Muscle of leg (tissue), 3 donors: ENCODE measurements at regions not wholly inside any gene's neighbourhood (a gene's known extent, or its start where the extent isn't known, plus 50 kb on each side); places are given as distances from the start of the nearest gene placed in this dataset.
A peak's percentile ranks its signal among the peaks of the same experiment; 100 is the strongest.
"Not testable (repeated sequence)": the region's sequence is repeated elsewhere in the genome, so short reads cannot be mapped to it uniquely, and the experiment has no call there.

ENCODE experiments used
- DNase-seq: peaks from one replicate; pipeline ENCODE4 v3.0.0; 2013
- H3K27ac ChIP-seq: one replicate; pipeline ENCODE4 v1.5.1; 2013; ENCODE audit warnings: mild to moderate bottlenecking, low read length, control low read depth
- H3K27me3 ChIP-seq: one replicate; pipeline ENCODE4 v1.6.1; 2013; ENCODE audit warnings: low read length; ENCODE audit not compliant: control insufficient read depth, insufficient read depth
- H3K36me3 ChIP-seq: one replicate; pipeline ENCODE4 v1.6.1; 2013; ENCODE audit warnings: low read length; ENCODE audit not compliant: control insufficient read depth, insufficient read depth
- H3K4me1 ChIP-seq: one replicate; pipeline ENCODE4 v1.6.1; 2013; ENCODE audit warnings: low read length; ENCODE audit not compliant: control insufficient read depth, insufficient read depth
- H3K4me3 ChIP-seq: one replicate; pipeline ENCODE4 v1.5.1; 2013; ENCODE audit warnings: low read length, control low read depth
- H3K9me3 ChIP-seq: replicated peaks from 2 replicates; pipeline ENCODE4 v1.6.1; 2013; ENCODE audit warnings: low read depth, low read length; ENCODE audit not compliant: control insufficient read depth
- WGBS: methylation state at CpG from one replicate; pipeline ENCODE4 v1.1.5; 2013; ENCODE audit warnings: missing lambda C conversion rate; ENCODE audit not compliant: insufficient coverage; 5-methylcytosine and 5-hydroxymethylcytosine counted together

DNA sequence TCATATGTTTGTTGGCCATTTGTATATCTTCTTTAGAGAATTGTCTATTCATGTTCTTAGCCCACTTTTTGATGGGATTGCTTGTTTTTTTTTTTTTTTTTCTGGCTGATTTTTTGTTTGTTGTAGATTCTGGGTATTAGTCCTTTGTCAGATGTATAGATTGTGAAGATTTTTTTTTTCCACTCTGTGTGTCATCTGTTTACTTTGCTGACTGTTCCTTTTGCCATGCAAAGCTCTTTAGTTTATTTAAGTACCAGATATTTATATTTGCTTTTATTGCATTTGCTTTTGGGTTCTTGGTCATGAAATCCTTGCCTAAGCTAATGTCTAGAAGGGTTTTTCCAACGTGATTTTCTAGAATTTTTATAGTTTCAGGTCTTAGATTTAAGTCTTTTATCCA is 547.9 kb downstream of the TMEM135 start:
- WGBS: no CpG with 5 or more reads among the region's 1 CpG

GRCh38 chr11:87583931-87584330 is 546.2 kb downstream of the TMEM135 start:
- no CpG with 5 or more reads among the region's 2 CpGs for WGBS
- DNase-seq: no peak

More for the DNA sequence above, 547.9 kb downstream of the TMEM135 start:
- not testable (repeated sequence) for H3K4me1 ChIP-seq, H3K27me3 ChIP-seq, DNase-seq, H3K27ac ChIP-seq, H3K36me3 ChIP-seq, H3K4me3 ChIP-seq, H3K9me3 ChIP-seq

GRCh38 chr11:87575088-87575487 is 537.4 kb downstream of the TMEM135 start:
- DNase-seq: peak; percentile 4
- Histone ChIP-seq H3K9me3 (no peaks in the 10 kb centered on the region), H3K4me1 (no peaks in the 10 kb centered on the region), H3K27ac (no peak overlapping the region), H3K4me3 (no peak overlapping the region), H3K36me3 (no peaks in the 10 kb centered on the region), H3K27me3 (no peaks in the 10 kb centered on the region)

More at GRCh38 chr11:87583931-87584330, 546.2 kb downstream of the TMEM135 start:
- H3K27me3 ChIP-seq: no peaks in the 10 kb centered on the region
- no peak overlapping the region for H3K27ac ChIP-seq
- H3K9me3 ChIP-seq: no peaks in the 10 kb centered on the region
- H3K4me3 ChIP-seq: no peak overlapping the region
- no peaks in the 10 kb centered on the region for H3K4me1 ChIP-seq
- no peaks in the 10 kb centered on the region for H3K36me3 ChIP-seq

DNA sequence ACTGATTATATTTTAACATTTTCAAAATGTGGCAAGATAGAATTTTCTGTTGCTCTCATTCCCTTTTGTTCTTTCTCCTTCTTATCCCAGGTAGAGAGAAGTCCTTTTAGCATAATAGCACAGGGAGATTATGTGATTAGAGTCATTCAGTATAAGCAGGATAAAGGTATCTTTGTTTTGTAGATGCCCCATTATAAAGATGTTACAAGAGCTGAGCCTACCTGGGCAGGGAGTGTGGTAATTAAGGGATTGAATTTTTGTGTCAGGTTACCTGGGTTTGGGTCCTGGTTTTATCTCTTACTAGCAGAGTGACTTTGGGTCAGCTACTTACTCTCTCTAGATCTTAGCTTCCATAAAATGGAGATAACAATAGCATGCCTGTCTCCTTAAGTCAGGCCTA is 536.5 kb downstream of the TMEM135 start:
- Histone ChIP-seq H3K9me3 (no peaks in the 10 kb centered on the region), H3K36me3 (no peaks in the 10 kb centered on the region), H3K27ac (no peak overlapping the region), H3K4me1 (no peaks in the 10 kb centered on the region), H3K4me3 (no peak overlapping the region), H3K27me3 (no peaks in the 10 kb centered on the region)
- DNase-seq: no peak

DNA sequence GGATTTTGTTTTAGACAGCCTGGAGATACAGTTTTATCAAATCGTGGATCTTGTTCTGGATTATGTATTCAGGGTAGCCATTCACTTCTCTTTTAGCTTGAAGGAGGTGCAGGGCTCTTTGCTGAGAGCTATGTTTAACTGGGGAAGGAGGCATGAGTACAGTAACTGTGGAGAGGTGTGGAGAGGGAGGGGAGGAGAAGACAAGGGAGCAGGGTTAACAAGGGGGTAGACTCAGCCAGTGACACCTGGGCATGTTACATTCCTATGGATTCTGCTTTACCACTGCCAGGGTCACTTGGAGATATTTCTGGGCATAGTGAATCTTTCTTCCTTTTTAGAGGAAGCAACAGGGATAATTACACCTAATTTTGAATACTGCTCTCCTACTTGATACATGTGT is 536.0 kb downstream of the TMEM135 start:
- Histone ChIP-seq H3K27ac (no peak overlapping the region), H3K9me3 (no peaks in the 10 kb centered on the region), H3K27me3 (no peaks in the 10 kb centered on the region), H3K4me1 (no peaks in the 10 kb centered on the region), H3K4me3 (no peak overlapping the region), H3K36me3 (no peaks in the 10 kb centered on the region)
- no peak for DNase-seq
- no CpG with 5 or more reads among the region's 1 CpG for WGBS

- Histone ChIP-seq H3K27ac (no peak overlapping the region), H3K36me3 (no peaks in the 10 kb centered on the region), H3K27me3 (no peaks in the 10 kb centered on the region), H3K4me1 (no peaks in the 10 kb centered on the region), H3K9me3 (no peaks in the 10 kb centered on the region), H3K4me3 (no peak overlapping the region)
- DNase-seq: peak; percentile 3
Measured at GRCh38 chr11:87572881-87573280, 535.1 kb downstream of the TMEM135 start.

- Histone ChIP-seq H3K36me3 (no peaks in the 10 kb centered on the region), H3K4me1 (no peaks in the 10 kb centered on the region), H3K4me3 (no peak overlapping the region), H3K27me3 (no peaks in the 10 kb centered on the region), H3K9me3 (no peaks in the 10 kb centered on the region), H3K27ac (no peak overlapping the region)
- no CpG with 5 or more reads among the region's 1 CpG for WGBS
- no peak for DNase-seq
Measured at GRCh38 chr11:87560352-87560751, 522.6 kb downstream of the TMEM135 start.

GRCh38 chr11:87559852-87560251 is 522.1 kb downstream of the TMEM135 start:
- H3K4me1 ChIP-seq, H3K9me3 ChIP-seq, H3K27ac ChIP-seq, H3K4me3 ChIP-seq, H3K27me3 ChIP-seq, DNase-seq, H3K36me3 ChIP-seq: not testable (repeated sequence)
- WGBS: 100% methylated on average over 1 of the region's 3 CpGs

GRCh38 chr11:87555101-87555500 is 517.4 kb downstream of the TMEM135 start:
- DNase-seq: no peak
- H3K4me3 ChIP-seq: no peak overlapping the region
- 76% methylated on average over 2 of the region's 2 CpGs for WGBS
- no peaks in the 10 kb centered on the region for H3K36me3 ChIP-seq
- no peaks in the 10 kb centered on the region for H3K9me3 ChIP-seq
- no peak overlapping the region for H3K27ac ChIP-seq
- no peaks in the 10 kb centered on the region for H3K4me1 ChIP-seq
- no peaks in the 10 kb centered on the region for H3K27me3 ChIP-seq

DNA sequence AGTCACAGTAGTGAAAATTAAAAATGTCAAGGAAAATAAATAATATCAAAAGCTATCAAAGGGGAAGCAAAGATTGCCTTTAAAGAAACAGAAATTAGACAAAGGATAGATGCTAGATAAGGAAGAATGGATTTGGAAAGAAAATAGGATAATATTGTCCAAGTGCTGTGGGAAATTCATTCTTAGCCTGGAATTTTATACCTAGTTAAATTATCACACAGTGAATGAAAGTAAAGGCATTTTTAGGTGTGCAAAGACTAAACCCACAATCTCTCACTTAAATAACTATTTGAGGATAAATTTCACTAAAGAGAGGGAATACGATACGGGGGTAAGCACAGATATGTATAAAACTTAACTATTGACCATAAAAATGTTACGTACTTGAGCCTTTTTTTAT is 511.1 kb downstream of the TMEM135 start:
- peaks cover 6% of the 10 kb centered on the region for H3K9me3 ChIP-seq
- WGBS: no CpG with 5 or more reads among the region's 3 CpGs
- H3K27me3 ChIP-seq: no peaks in the 10 kb centered on the region
- no peak for DNase-seq
- no peaks in the 10 kb centered on the region for H3K36me3 ChIP-seq
- no peak overlapping the region for H3K27ac ChIP-seq
- H3K4me3 ChIP-seq: no peak overlapping the region
- H3K4me1 ChIP-seq: no peaks in the 10 kb centered on the region

DNA sequence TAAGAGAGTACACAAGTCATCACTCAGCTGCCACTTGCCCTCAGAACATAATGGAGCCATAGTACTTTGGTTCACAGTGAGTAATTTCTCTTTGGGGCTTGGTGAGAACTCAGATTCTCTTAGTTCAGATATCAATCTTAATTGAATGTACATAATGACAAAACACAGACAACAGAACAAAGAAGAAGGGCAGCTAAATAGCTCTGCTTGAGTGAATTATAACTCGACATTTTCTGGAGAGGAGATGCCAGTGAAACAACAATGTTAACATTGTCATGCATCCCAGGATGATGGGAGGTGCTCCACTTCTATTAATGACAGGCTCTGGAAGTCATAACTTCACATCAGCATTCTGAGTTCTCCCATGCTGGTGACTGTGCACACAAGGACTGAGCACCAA is 508.1 kb downstream of the TMEM135 start:
- DNase-seq: no peak
- no CpG with 5 or more reads among the region's 1 CpG for WGBS
- H3K36me3 ChIP-seq: no peaks in the 10 kb centered on the region
- H3K4me3 ChIP-seq: no peak overlapping the region
- peaks cover 12% of the 10 kb centered on the region for H3K9me3 ChIP-seq
- no peaks in the 10 kb centered on the region for H3K27me3 ChIP-seq
- no peaks in the 10 kb centered on the region for H3K4me1 ChIP-seq
- no peak overlapping the region for H3K27ac ChIP-seq
